Endothelial cell (in vitro differentiated cells): ENCODE measurements at regions not wholly inside any gene's neighbourhood (a gene's known extent, or its start where the extent isn't known, plus 50 kb on each side); places are given as distances from the start of the nearest gene placed in this dataset.

Experiments used
- DNase-seq: peaks from one replicate; pipeline ENCODE4 v3.0.0; 2021; ENCODE audit warnings: low spot score
- H3K27ac Mint-ChIP-seq: one replicate; pipeline ENCODE4 v1.8.0; 2021; ENCODE audit warnings: mixed read lengths, inconsistent platforms; ENCODE audit not compliant: unreplicated experiment
- H3K27me3 Mint-ChIP-seq: one replicate; pipeline ENCODE4 v1.8.0; 2021; ENCODE audit warnings: mild to moderate bottlenecking, moderate library complexity, mixed read lengths, inconsistent platforms; ENCODE audit not compliant: unreplicated experiment
- H3K36me3 Mint-ChIP-seq: one replicate; pipeline ENCODE4 v1.8.0; 2021; ENCODE audit warnings: mild to moderate bottlenecking, low read depth, mixed read lengths, inconsistent platforms; ENCODE audit not compliant: unreplicated experiment
- H3K4me1 Mint-ChIP-seq: one replicate; pipeline ENCODE4 v1.8.0; 2021; ENCODE audit warnings: mild to moderate bottlenecking, mixed read lengths, inconsistent platforms; ENCODE audit not compliant: unreplicated experiment
- H3K4me3 Mint-ChIP-seq: one replicate; pipeline ENCODE4 v1.8.0; 2021; ENCODE audit warnings: mild to moderate bottlenecking, mixed read lengths, inconsistent platforms; ENCODE audit not compliant: unreplicated experiment
- H3K9me3 Mint-ChIP-seq: one replicate; pipeline ENCODE4 v1.8.0; 2021; ENCODE audit warnings: mixed read lengths, inconsistent platforms; ENCODE audit not compliant: unreplicated experiment
- CTCF ChIP-seq: fragments of 200-600 bp; sonication (generic); IDR thresholded peaks from one replicate; pipeline ENCODE4 v1.5.0; 2021; ENCODE audit warnings: antibody characterized with exemption; ENCODE audit not compliant: unreplicated experiment

DNA sequence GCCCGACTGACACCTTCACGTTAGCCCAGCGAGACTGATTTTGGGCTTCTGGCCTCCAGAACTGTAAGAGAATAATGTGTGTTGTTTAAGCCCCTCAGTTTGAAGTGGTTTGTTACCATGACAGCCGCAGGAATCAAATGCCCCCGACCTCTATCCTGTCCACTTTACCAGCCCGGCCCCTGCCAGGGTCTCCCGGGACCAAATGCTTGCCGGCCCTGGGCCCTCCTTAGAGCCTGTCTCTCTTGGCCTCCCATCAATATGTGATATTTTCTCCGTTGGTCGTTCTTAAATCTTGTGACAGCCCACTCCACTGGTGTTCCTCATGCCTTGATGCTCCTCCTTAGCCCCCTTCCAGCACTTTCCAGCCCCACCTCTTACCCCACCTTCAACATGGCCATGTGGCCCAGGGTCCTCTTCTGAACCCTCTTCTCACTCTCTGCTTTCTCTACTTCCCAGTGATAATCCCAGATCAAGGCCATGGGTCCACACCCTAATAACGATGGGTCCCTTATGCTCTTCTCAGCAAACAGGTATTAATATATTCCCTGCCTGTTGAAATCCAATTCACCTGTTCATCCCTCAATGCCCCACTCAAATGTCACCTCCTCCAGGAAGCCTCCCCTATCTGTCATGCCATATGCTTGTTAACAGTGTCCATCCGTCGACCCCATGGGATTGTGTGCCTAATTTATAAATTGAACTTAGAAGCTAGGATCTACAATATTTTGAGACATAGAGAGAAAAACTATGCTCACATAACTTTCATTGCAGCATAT lies 192.8 kb downstream of the ZFP36L2 start:
- no peak for DNase-seq
- TF ChIP-seq CTCF, result no peak
- Mint-ChIP-seq H3K4me3 (no peak overlapping the region), H3K9me3 (no peaks in the 10 kb centered on the region), H3K4me1 (no peaks in the 10 kb centered on the region), H3K36me3 (peaks cover 3% of the 10 kb centered on the region), H3K27me3 (peaks cover 2% of the 10 kb centered on the region), H3K27ac (no peak overlapping the region)

DNA sequence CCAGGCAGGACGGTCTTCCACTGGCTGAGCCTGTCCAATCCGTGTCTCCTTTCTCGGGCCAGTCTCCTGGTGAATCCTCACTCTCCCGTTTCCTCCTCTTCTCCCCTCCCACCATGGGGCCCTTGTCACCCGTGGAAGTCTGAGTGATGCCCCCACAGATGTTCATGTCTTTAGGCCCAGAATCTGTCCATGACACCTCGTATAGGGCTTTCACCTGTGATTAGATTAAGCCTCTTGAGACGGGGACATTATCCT lies 193.5 kb downstream of the ZFP36L2 start:
- Mint-ChIP-seq H3K9me3 (no peaks in the 10 kb centered on the region), H3K27ac (no peak overlapping the region), H3K36me3 (peaks cover 3% of the 10 kb centered on the region), H3K4me3 (no peak overlapping the region), H3K27me3 (peaks cover 3% of the 10 kb centered on the region), H3K4me1 (no peaks in the 10 kb centered on the region)
- DNase-seq, result no peak
- TF ChIP-seq CTCF, result no peak

DNA sequence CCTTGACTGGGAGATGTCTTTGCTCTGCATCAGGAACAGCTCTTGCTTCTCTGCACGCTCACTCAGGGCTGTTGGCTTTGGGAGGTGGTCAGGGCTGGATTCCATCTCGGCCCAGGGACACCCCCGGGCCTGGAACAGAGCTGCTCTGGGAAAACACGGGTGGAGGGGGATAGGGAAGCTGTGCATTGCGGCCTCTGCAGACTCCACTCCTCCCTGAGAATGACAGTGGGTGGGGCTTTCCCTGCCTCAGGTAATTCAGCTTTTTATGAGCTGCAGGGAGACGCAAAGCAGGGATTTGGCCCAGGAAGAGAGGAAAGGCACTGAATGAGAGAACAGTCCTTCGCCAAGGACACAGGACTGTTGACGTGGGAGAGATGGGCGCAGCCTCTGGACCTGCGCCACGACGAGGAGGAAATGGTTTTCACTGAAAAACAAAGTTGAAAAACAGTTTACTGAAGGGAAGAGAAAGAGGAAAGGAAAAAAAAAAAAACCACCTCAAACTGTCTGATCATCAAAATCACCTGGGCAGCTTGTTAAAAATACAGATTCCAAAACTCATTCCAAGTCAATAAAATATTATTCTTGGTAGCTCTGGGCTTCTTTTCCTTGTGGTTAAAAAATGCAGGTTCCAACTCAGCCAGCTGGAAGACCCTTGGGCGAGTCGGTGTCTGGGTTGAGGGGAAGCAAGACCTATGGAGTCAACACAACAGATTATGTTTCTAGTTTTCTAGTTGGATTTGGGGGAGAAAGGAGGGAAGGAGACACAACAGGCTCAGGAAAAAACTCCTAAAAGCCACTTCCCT lies 194.0 kb downstream of the ZFP36L2 start:
- no peaks in the 10 kb centered on the region for H3K4me1 Mint-ChIP-seq
- TF ChIP-seq CTCF, result no peak
- H3K27me3 Mint-ChIP-seq, result peaks cover 3% of the 10 kb centered on the region
- H3K27ac Mint-ChIP-seq, result no peak overlapping the region
- no peak for DNase-seq
- H3K9me3 Mint-ChIP-seq, result no peaks in the 10 kb centered on the region
- H3K36me3 Mint-ChIP-seq, result peaks cover 3% of the 10 kb centered on the region
- H3K4me3 Mint-ChIP-seq, result no peak overlapping the region

DNA sequence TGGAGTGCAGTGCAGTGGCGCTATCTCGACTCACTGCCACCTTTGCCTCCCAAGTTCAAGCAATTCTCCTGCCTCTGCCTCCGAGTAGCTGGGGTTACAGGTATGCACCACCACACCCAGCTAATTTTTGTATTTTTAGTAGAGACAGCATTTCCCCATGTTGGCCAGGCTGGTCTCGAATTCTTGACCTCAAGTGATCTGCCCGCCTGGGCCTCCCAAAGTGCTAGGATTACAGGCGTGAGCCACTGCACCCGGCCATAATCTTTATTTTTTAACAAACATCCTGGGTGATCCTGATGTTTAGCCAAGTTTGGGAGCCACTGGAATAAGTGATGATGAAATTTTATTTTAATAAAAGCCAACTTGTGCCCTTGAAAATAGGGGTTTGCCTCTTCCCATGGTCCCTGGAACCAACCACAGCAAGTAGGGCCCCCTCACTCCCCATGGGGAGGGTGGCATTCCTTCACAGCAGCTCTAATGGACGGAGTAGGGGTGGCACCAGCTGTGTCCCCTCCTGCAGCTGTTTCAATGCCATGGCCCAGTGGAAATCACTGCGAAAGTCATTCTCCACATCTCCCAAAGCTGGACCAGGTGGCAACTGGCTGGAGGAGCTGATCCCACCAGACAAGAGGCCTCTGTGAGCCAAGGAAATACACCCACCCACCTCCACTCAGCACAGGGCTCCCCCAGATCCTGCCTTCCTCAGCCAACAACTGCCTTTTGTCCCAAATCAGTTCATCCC lies 194.8 kb downstream of the ZFP36L2 start:
- TF ChIP-seq CTCF, result no peak
- no peak overlapping the region for H3K27ac Mint-ChIP-seq
- no peak overlapping the region for H3K4me3 Mint-ChIP-seq
- peaks cover 3% of the 10 kb centered on the region for H3K27me3 Mint-ChIP-seq
- H3K9me3 Mint-ChIP-seq, result no peaks in the 10 kb centered on the region
- H3K4me1 Mint-ChIP-seq, result no peaks in the 10 kb centered on the region
- no peak for DNase-seq
- H3K36me3 Mint-ChIP-seq, result peaks cover 3% of the 10 kb centered on the region
